ENCODE measurements at regions not wholly inside any gene's neighbourhood (a gene's known extent, or its start where the extent isn't known, plus 50 kb on each side); places are given as distances from the start of the nearest gene placed in this dataset.

- TF ChIP-seq, protein P1, sequence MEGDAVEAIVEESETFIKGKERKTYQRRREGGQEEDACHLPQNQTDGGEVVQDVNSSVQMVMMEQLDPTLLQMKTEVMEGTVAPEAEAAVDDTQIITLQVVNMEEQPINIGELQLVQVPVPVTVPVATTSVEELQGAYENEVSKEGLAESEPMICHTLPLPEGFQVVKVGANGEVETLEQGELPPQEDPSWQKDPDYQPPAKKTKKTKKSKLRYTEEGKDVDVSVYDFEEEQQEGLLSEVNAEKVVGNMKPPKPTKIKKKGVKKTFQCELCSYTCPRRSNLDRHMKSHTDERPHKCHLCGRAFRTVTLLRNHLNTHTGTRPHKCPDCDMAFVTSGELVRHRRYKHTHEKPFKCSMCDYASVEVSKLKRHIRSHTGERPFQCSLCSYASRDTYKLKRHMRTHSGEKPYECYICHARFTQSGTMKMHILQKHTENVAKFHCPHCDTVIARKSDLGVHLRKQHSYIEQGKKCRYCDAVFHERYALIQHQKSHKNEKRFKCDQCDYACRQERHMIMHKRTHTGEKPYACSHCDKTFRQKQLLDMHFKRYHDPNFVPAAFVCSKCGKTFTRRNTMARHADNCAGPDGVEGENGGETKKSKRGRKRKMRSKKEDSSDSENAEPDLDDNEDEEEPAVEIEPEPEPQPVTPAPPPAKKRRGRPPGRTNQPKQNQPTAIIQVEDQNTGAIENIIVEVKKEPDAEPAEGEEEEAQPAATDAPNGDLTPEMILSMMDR (conservative IDR thresholded peaks at IDR 0.05; ENCODE audit: low read length), result no peak
- no peak for TF ChIP-seq EZH2phosphoT487 (IDR thresholded peaks at IDR 0.05; ENCODE audit: borderline replicate concordance, low read depth, low read length)
Measured at GRCh38 chr2:14363976-14364375, 268.5 kb upstream of the LRATD1 start.
